SK-N-MC (cell line): ENCODE measurements at regions not wholly inside any gene's neighbourhood (a gene's known extent, or its start where the extent isn't known, plus 50 kb on each side); places are given as distances from the start of the nearest gene placed in this dataset.

Experiments
- EZH2 ChIP-seq: fragments of 200-600 bp; sonication (generic); IDR thresholded peaks from one replicate; pipeline ENCODE4 v1.6.1; 2017; ENCODE audit warnings: antibody characterized with exemption
- FOXP2 ChIP-seq: optimal IDR thresholded peaks from 2 replicates; pipeline ENCODE3; 2011; ENCODE audit warnings: mild to moderate bottlenecking, moderate library complexity; ENCODE audit not compliant: insufficient read depth; ENCODE audit errors: extremely low read length, control extremely low read depth
- POLR2AphosphoS5 ChIP-seq: IDR thresholded peaks from 2 replicates; pipeline ENCODE4 v1.6.1; 2012; ENCODE audit warnings: mild to moderate bottlenecking, low read depth, low read length, borderline replicate concordance

DNA sequence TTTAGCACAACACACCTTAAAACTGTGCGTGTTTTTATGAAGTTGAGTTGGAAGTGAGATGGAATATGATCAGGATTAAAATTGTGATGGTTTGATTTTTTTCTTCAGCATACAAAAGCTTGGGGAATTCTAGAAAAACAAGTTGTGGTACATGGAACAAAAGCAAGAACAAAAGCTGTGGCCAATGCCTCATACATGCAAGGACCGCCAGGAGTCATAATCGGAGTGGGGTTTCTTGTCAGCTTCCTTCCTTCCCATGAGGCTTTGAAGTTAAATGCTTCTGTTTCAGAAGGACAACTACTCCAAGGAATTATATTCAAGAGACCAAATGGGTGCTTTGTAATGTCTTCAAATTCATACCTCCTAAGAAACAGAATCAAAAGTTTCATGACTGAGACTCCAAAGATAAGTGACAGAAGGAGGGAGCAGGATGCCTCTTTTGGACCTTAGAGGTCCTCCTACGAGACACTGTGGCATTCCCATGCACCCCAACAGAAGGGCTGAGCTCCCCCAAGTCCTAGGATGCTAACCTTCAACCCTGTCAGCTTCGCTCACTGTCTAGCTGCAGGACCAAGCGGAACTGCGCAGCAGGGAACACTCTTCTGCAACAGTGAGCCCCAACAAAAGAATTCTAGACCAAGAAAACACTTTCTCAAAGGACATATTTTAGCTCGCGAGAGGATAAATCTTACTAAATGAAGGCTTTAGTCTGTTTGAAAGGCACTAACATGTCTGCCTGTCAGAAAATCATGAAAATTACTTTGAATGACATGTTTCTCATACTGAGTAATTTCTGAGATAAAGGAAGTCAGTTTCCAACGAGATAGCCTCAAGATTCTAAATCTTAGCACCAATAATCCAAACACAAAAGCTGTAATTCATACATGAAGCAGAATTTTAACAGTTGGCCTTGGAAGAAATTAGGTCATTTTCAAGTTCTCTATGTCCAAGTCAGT is 108.5 kb upstream of the NHSL1 start:
- TF ChIP-seq POLR2AphosphoS5 = no peak
- no peak for TF ChIP-seq EZH2
- no peak for TF ChIP-seq FOXP2
